K562 (cell line): ENCODE measurements at regions not wholly inside any gene's neighbourhood (a gene's known extent, or its start where the extent isn't known, plus 50 kb on each side); places are given as distances from the start of the nearest gene placed in this dataset.

Experiments
- ATAC-seq: fragments of 200-7000 bp; cut with Tn5 transposase; 3 replicates; pipeline ENCODE4 v1.9.1; 2020; ENCODE audit warnings: moderate library complexity
- BruUV-seq: library from RNA; stranded (reverse); fragments of 400-500 nt; replicated peaks from 2 replicates; lab custom pipeline; 2021; lab: Mats Ljungman, UMichigan
- CTCF ChIA-PET: fragments of 300-600 bp; formaldehyde crosslinking; extraction: SDS; loops from one replicate; lab custom pipeline; 2021; ENCODE audit warnings: low intra/inter-chr PET ratio; lab: Yijun Ruan, JAX
- POLR2A ChIA-PET: fragments of 300-600, 350-650 bp; sonication (Branson Sonifier 250); formaldehyde crosslinking; extraction: SDS; loops from one replicate; lab custom pipeline; 2021; ENCODE audit warnings: antibody characterized with exemption, inconsistent platforms; lab: Yijun Ruan, JAX
- DNase-seq, 4 experiments: peaks; one replicate each; pipeline versions ENCODE4 v3.0.0 to v3.0.0-alpha.2; 2011 to 2018; ENCODE audit warnings: low spot score in 3 of 4, mixed read lengths in 3 of 4; ENCODE audit errors: extremely low read depth in 1 of 4
- FAIRE-seq: peaks from 2 replicates; lab custom pipeline; 2011; peaks lifted over from hg19 to GRCh38; lab: Jason Lieb, UNC
- H2AFZ ChIP-seq: 2 replicates; pipeline ENCODE4 v1.6.0; 2011; ENCODE audit warnings: low read depth, low read length, control low read depth, inconsistent platforms
- H3K27ac ChIP-seq: fragments of 200-600 bp; 3 replicates; pipeline ENCODE4 v1.8.0; 2011; ENCODE audit warnings: low read depth, mild to moderate bottlenecking, control low read depth, inconsistent platforms, low read length, moderate library complexity, mixed read lengths; ENCODE audit errors: extremely low read depth
- H3K27me3 ChIP-seq, 2 experiments: fragments of 300-600 bp in 1 of 2; 2 replicates in 1 of 2; 3 replicates in 1 of 2; pipeline versions ENCODE4 v1.6.0 to v1.8.0; 2011; ENCODE audit warnings: inconsistent platforms in 2 of 2, low read length in 2 of 2, mild to moderate bottlenecking in 1 of 2, mixed read lengths in 1 of 2, moderate library complexity in 1 of 2; ENCODE audit not compliant: control insufficient read depth in 2 of 2, insufficient read depth in 2 of 2
- H3K36me3 ChIP-seq: fragments of 300-600 bp; 3 replicates; pipeline ENCODE4 v1.8.0; 2011; ENCODE audit warnings: mild to moderate bottlenecking, low read length, inconsistent platforms; ENCODE audit not compliant: control insufficient read depth, insufficient read depth
- H3K4me1 ChIP-seq, 2 experiments: fragments of 200-600 bp in 1 of 2; replicated peaks in 1 of 2; 2 replicates in 1 of 2; 3 replicates in 1 of 2; pipeline versions ENCODE4 v1.5.1 to v1.8.0; 2011; ENCODE audit warnings: inconsistent platforms in 2 of 2, low read length in 2 of 2, mild to moderate bottlenecking in 1 of 2, mixed read lengths in 1 of 2, moderate library complexity in 1 of 2; ENCODE audit not compliant: control insufficient read depth in 2 of 2, insufficient read depth in 2 of 2
- H3K4me2 ChIP-seq: 2 replicates; pipeline ENCODE4 v1.6.1; 2011; ENCODE audit warnings: low read length, control low read depth, inconsistent platforms, mixed read lengths; ENCODE audit not compliant: insufficient read depth
- H3K4me3 ChIP-seq: fragments of 200-600 bp; sonication (generic), shearing (Covaris generic); 2 replicates; pipeline ENCODE4 v1.5.1; 2016; ENCODE audit warnings: control low read depth, inconsistent platforms
- H3K79me2 ChIP-seq: fragments of 200-600 bp; 3 replicates; pipeline ENCODE4 v1.8.0; 2011; ENCODE audit warnings: low read length, inconsistent platforms; ENCODE audit not compliant: control insufficient read depth, insufficient read depth
- H3K9ac ChIP-seq, 2 experiments: 2 replicates each; pipeline versions ENCODE4 v1.6.0 to v1.6.1; 2011; ENCODE audit warnings: low read depth in 2 of 2, low read length in 2 of 2, control low read depth in 1 of 2, inconsistent platforms in 1 of 2, mild to moderate bottlenecking in 1 of 2, mixed read lengths in 1 of 2; ENCODE audit not compliant: insufficient read depth in 1 of 2
- H3K9me1 ChIP-seq: one replicate; pipeline ENCODE4 v1.6.0; 2011; ENCODE audit warnings: inconsistent platforms, mild to moderate bottlenecking, low read length, moderate library complexity; ENCODE audit not compliant: control insufficient read depth, insufficient read depth
- H3K9me3 ChIP-seq: replicated peaks from 2 replicates; pipeline ENCODE4 v1.5.1; 2011; ENCODE audit warnings: low read depth, low read length, inconsistent platforms; ENCODE audit not compliant: control insufficient read depth, insufficient read depth
- H4K20me1 ChIP-seq: replicated peaks from 2 replicates; pipeline ENCODE4 v1.6.1; 2011; ENCODE audit warnings: low read length, inconsistent platforms, mixed read lengths; ENCODE audit not compliant: control insufficient read depth, insufficient read depth
- DNMT1 ChIP-seq: fragments of 450-650 bp; IDR thresholded peaks from 2 replicates; pipeline ENCODE4 v1.6.1; 2016; ENCODE audit warnings: antibody characterized with exemption, mild to moderate bottlenecking
- HOMEZ ChIP-seq: fragments of 250-450 bp; sonication (Bioruptor Pico); IDR thresholded peaks from 2 replicates; pipeline ENCODE4 v1.4.0; 2020; ENCODE audit warnings: mild to moderate bottlenecking, moderate library complexity
- YY1 ChIP-seq, 3 experiments: IDR thresholded peaks; 2 replicates each; pipeline ENCODE4 v1.6.1; 2011; ENCODE audit warnings: low read length in 2 of 3, mild to moderate bottlenecking in 2 of 3, moderate library complexity in 2 of 3, borderline replicate concordance in 1 of 3, control low read depth in 1 of 3, low read depth in 1 of 3; ENCODE audit not compliant: insufficient read depth in 3 of 3, insufficient replicate concordance in 2 of 3, control insufficient read depth in 1 of 3, insufficient read length in 1 of 3; ENCODE audit errors: extremely low read depth in 1 of 3
- ZNF449 ChIP-seq: fragments of 250-450 bp; sonication (Bioruptor Pico); IDR thresholded peaks from 2 replicates; pipeline ENCODE4 v1.8.0; 2022; ENCODE audit warnings: moderate library complexity, mild to moderate bottlenecking, inconsistent platforms
- WGBS: fragments of 100-300 bp; shearing (Covaris generic); methylation state at CpG from one replicate; pipeline ENCODE4 v1.1.6; 2016; ENCODE audit warnings: low coverage, mixed read lengths; ENCODE audit not compliant: insufficient coverage; ENCODE audit errors: missing lambda C conversion rate; 5-methylcytosine and 5-hydroxymethylcytosine counted together
- in situ Hi-C: fragments of 300-500 bp; cut with MboI; formaldehyde crosslinking; loops from 4 replicates; pipeline ENCODE4 v1.15.0; 2018; ENCODE audit warnings: inconsistent platforms, mixed read lengths
- intact Hi-C: fragments of 100-400 bp; cut with micrococcal nuclease; formaldehyde crosslinking; loops from 2 replicates; pipeline ENCODE4 v1.14.2; 2022

GRCh38 chr14:51527073-51527472 is 124.6 kb upstream of the FRMD6 start:
- in situ Hi-C loops: no loop called here
- intact Hi-C loops: no loop called here
- FAIRE-seq: no peak

More at GRCh38 chr14:51527073-51527472, 124.6 kb upstream of the FRMD6 start:
- Histone ChIP-seq H3K79me2 (no peaks in the 10 kb centered on the region), H4K20me1 (no peaks in the 10 kb centered on the region), H3K9ac (no peak overlapping the region), H3K27me3 (no peaks in the 10 kb centered on the region), H3K4me2 (no peak overlapping the region), H3K9me3 (no peaks in the 10 kb centered on the region), H3K4me3 (no peak overlapping the region), H3K4me1 (no peaks in the 10 kb centered on the region), H2AFZ (no peak overlapping the region), H3K36me3 (no peaks in the 10 kb centered on the region), H3K9me1 (no peaks in the 10 kb centered on the region), H3K27ac (no peak overlapping the region)
- ChIA-PET CTCF (no interaction called here), POLR2A (no interaction called here)
- BruUV-seq: no TSS peak
- 0% methylated on average over 2 of the region's 2 CpGs for WGBS
- ATAC-seq: no peak
- TF ChIP-seq YY1 (IDR thresholded peaks at IDR 0.05; ENCODE audit: borderline replicate concordance in 1 of 3, control insufficient read depth in 1 of 3, extremely low read depth in 1 of 3, insufficient read depth in 3 of 3, insufficient read length in 1 of 3, insufficient replicate concordance in 2 of 3, low read depth in 1 of 3, low read length in 2 of 3): no peak
- no peak for TF ChIP-seq HOMEZ (CRISPR knock-in tag)
- no peak for TF ChIP-seq ZNF449
- TF ChIP-seq DNMT1: no peak
- no peak for DNase-seq
